Liver (tissue), 3 donors: ENCODE measurements at regions not wholly inside any gene's neighbourhood (a gene's known extent, or its start where the extent isn't known, plus 50 kb on each side); places are given as distances from the start of the nearest gene placed in this dataset.

ENCODE experiments used
- EGR1 ChIP-seq, 2 donors: IDR thresholded peaks; 2 replicates each; pipeline ENCODE4 v1.6.1; 2016 to 2018; ENCODE audit warnings: antibody characterized with exemption in 2 of 2, low read depth in 2 of 2
- FOXA1 ChIP-seq: IDR thresholded peaks from 2 replicates; pipeline ENCODE4 v1.6.1; 2016; ENCODE audit warnings: antibody characterized with exemption
- GABPA ChIP-seq, 2 donors: IDR thresholded peaks in 1 of 2; conservative IDR thresholded peaks in 1 of 2; 2 replicates each; pipeline ENCODE4 v1.6.1; 2016; ENCODE audit warnings: antibody characterized with exemption in 2 of 2, mild to moderate bottlenecking in 1 of 2, moderate library complexity in 1 of 2
- JUND ChIP-seq, 2 donors: IDR thresholded peaks; 2 replicates each; pipeline ENCODE4 v1.6.1; 2016; ENCODE audit warnings: antibody characterized with exemption in 2 of 2
- SP1 ChIP-seq: IDR thresholded peaks from 2 replicates; pipeline ENCODE4 v1.6.1; 2018; ENCODE audit warnings: antibody characterized with exemption, mild to moderate bottlenecking
- TAF1 ChIP-seq: conservative IDR thresholded peaks from 2 replicates; pipeline ENCODE4 v1.6.1; 2016; ENCODE audit warnings: antibody characterized with exemption, mild to moderate bottlenecking
- YY1 ChIP-seq: IDR thresholded peaks from 2 replicates; pipeline ENCODE4 v1.6.1; 2016; ENCODE audit warnings: antibody characterized with exemption, mild to moderate bottlenecking
- TF ChIP-seq, protein P1 (sequence below): fragments of 150-350 bp; IDR thresholded peaks from 2 replicates; pipeline ENCODE4 v1.5.1; 2017; ENCODE audit warnings: improper control_type of control experiment, low read depth, low read length; ENCODE audit not compliant: missing input control
- TF ChIP-seq, protein P2 (sequence below): IDR thresholded peaks from 2 replicates; pipeline ENCODE4 v1.6.1; 2016; ENCODE audit warnings: antibody characterized with exemption, mild to moderate bottlenecking
- TF ChIP-seq, protein P3 (sequence below): IDR thresholded peaks from 2 replicates; pipeline ENCODE4 v1.6.1; 2016; ENCODE audit warnings: antibody characterized with exemption
- donor health status: healthy.
- donor health status: healthy.

DNA sequence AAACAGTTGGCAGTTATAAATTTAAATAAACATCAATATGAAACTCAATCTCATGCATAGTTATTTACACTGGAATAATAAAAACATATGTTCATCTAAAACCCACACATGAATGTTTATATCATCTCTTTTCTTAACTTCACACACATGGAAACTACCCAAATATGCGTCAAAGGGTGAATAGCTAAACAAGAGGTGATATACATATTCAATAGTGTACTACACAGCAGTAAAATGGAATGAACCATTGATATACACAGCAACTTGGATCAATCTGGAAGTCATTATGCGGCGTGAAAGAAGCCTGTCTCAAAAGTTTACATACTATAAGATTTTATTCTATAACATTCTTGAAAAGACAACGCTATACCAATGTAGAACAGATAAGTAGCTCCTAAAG lies 282.5 kb upstream of the POM121L12 start:
- TF ChIP-seq, protein P1, sequence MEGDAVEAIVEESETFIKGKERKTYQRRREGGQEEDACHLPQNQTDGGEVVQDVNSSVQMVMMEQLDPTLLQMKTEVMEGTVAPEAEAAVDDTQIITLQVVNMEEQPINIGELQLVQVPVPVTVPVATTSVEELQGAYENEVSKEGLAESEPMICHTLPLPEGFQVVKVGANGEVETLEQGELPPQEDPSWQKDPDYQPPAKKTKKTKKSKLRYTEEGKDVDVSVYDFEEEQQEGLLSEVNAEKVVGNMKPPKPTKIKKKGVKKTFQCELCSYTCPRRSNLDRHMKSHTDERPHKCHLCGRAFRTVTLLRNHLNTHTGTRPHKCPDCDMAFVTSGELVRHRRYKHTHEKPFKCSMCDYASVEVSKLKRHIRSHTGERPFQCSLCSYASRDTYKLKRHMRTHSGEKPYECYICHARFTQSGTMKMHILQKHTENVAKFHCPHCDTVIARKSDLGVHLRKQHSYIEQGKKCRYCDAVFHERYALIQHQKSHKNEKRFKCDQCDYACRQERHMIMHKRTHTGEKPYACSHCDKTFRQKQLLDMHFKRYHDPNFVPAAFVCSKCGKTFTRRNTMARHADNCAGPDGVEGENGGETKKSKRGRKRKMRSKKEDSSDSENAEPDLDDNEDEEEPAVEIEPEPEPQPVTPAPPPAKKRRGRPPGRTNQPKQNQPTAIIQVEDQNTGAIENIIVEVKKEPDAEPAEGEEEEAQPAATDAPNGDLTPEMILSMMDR, result no peak
- TF ChIP-seq, protein P2, sequence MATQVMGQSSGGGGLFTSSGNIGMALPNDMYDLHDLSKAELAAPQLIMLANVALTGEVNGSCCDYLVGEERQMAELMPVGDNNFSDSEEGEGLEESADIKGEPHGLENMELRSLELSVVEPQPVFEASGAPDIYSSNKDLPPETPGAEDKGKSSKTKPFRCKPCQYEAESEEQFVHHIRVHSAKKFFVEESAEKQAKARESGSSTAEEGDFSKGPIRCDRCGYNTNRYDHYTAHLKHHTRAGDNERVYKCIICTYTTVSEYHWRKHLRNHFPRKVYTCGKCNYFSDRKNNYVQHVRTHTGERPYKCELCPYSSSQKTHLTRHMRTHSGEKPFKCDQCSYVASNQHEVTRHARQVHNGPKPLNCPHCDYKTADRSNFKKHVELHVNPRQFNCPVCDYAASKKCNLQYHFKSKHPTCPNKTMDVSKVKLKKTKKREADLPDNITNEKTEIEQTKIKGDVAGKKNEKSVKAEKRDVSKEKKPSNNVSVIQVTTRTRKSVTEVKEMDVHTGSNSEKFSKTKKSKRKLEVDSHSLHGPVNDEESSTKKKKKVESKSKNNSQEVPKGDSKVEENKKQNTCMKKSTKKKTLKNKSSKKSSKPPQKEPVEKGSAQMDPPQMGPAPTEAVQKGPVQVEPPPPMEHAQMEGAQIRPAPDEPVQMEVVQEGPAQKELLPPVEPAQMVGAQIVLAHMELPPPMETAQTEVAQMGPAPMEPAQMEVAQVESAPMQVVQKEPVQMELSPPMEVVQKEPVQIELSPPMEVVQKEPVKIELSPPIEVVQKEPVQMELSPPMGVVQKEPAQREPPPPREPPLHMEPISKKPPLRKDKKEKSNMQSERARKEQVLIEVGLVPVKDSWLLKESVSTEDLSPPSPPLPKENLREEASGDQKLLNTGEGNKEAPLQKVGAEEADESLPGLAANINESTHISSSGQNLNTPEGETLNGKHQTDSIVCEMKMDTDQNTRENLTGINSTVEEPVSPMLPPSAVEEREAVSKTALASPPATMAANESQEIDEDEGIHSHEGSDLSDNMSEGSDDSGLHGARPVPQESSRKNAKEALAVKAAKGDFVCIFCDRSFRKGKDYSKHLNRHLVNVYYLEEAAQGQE, result no peak
- TF ChIP-seq FOXA1, result no peak
- TF ChIP-seq JUND (IDR thresholded peaks at IDR 0.05), result no peak
- TF ChIP-seq, protein P3, sequence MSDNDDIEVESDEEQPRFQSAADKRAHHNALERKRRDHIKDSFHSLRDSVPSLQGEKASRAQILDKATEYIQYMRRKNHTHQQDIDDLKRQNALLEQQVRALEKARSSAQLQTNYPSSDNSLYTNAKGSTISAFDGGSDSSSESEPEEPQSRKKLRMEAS, result no peak
- TF ChIP-seq TAF1, result no peak
- TF ChIP-seq EGR1 (IDR thresholded peaks at IDR 0.05; ENCODE audit: low read depth in 2 of 2), result no peak
- no peak for TF ChIP-seq YY1
- TF ChIP-seq SP1, result no peak
- TF ChIP-seq GABPA (IDR thresholded peaks at IDR 0.05 in 1 of 2, conservative IDR thresholded peaks at IDR 0.05 in 1 of 2), result no peak
